HG02943 (cell line): ENCODE measurements at regions not wholly inside any gene's neighbourhood (a gene's known extent, or its start where the extent isn't known, plus 50 kb on each side); places are given as distances from the start of the nearest gene placed in this dataset.

Source experiments
- ATAC-seq: cut with Tn5 transposase; IDR thresholded peaks from one replicate; pipeline ENCODE4 v1.9.1; 2021; ENCODE audit warnings: mild to moderate bottlenecking, low read depth, moderate library complexity; ENCODE audit not compliant: unreplicated experiment

GRCh38 chr6:74152096-74152675 is 456.2 kb downstream of the CD109 start:
- no peak for ATAC-seq

- no peak for ATAC-seq
Observed at GRCh38 chr6:74145931-74146330, 449.9 kb downstream of the CD109 start.

GRCh38 chr6:74137911-74138310 is 441.9 kb downstream of the CD109 start:
- ATAC-seq, result no peak

- ATAC-seq, result no peak
Observed at GRCh38 chr6:74134327-74134726, 438.3 kb downstream of the CD109 start.

- no peak for ATAC-seq
Observed at GRCh38 chr6:74133073-74133472, 437.1 kb downstream of the CD109 start.

GRCh38 chr6:74130641-74131040 is 434.6 kb downstream of the CD109 start:
- no peak for ATAC-seq

GRCh38 chr6:74128536-74128935 is 432.5 kb downstream of the CD109 start:
- ATAC-seq, result no peak

- no peak for ATAC-seq
Observed at GRCh38 chr6:74117113-74117512, 421.1 kb downstream of the CD109 start.

- no peak for ATAC-seq
Observed at GRCh38 chr6:74115674-74116073, 419.7 kb downstream of the CD109 start.

- ATAC-seq, result no peak
Observed at GRCh38 chr6:74114428-74114827, 418.4 kb downstream of the CD109 start.

GRCh38 chr6:74113901-74114300 is 417.9 kb downstream of the CD109 start:
- ATAC-seq, result no peak

GRCh38 chr6:74103417-74103816 is 407.4 kb downstream of the CD109 start:
- ATAC-seq, result no peak

- ATAC-seq, result no peak
Observed at GRCh38 chr6:74100719-74101287, 404.8 kb downstream of the CD109 start.

GRCh38 chr6:74096329-74096728 is 400.3 kb downstream of the CD109 start:
- ATAC-seq, result no peak

- no peak for ATAC-seq
Observed at GRCh38 chr6:74093361-74093760, 397.4 kb downstream of the CD109 start.

GRCh38 chr6:74091794-74092157 is 395.8 kb downstream of the CD109 start:
- ATAC-seq, result no peak

GRCh38 chr6:74091136-74091793 is 395.3 kb downstream of the CD109 start:
- no peak for ATAC-seq

- ATAC-seq, result no peak
Observed at GRCh38 chr6:74087899-74088298, 391.9 kb downstream of the CD109 start.

GRCh38 chr6:74075896-74076295 is 379.9 kb downstream of the CD109 start:
- ATAC-seq, result no peak

- ATAC-seq, result no peak
Observed at GRCh38 chr6:74075323-74075722, 379.3 kb downstream of the CD109 start.

GRCh38 chr6:74074645-74075044 is 378.6 kb downstream of the CD109 start:
- ATAC-seq, result no peak

GRCh38 chr6:74073999-74074398 is 378.0 kb downstream of the CD109 start:
- no peak for ATAC-seq
